HEK293T (cell line): ENCODE measurements at regions not wholly inside any gene's neighbourhood (a gene's known extent, or its start where the extent isn't known, plus 50 kb on each side); places are given as distances from the start of the nearest gene placed in this dataset.

Source experiments
- ARNT ChIP-seq: fragments of 450-650 bp; IDR thresholded peaks from 2 replicates; pipeline ENCODE4 v1.6.1; 2017; ENCODE audit warnings: mild to moderate bottlenecking
- BHLHE40 ChIP-seq: fragments of 450-650 bp; IDR thresholded peaks from 2 replicates; pipeline ENCODE4 v1.6.1; 2016; ENCODE audit warnings: mild to moderate bottlenecking, moderate library complexity, borderline replicate concordance
- CTBP1 ChIP-seq: fragments of 450-650 bp; IDR thresholded peaks from 2 replicates; pipeline ENCODE4 v1.6.1; 2016; ENCODE audit warnings: borderline replicate concordance
- ELF4 ChIP-seq: fragments of 450-650 bp; IDR thresholded peaks from 2 replicates; pipeline ENCODE4 v1.6.1; 2017; ENCODE audit warnings: antibody characterized with exemption
- FOXK2 ChIP-seq: fragments of 450-650 bp; IDR thresholded peaks from 2 replicates; pipeline ENCODE4 v1.6.1; 2016; ENCODE audit warnings: mild to moderate bottlenecking
- FOXM1 ChIP-seq: fragments of 450-650 bp; IDR thresholded peaks from 2 replicates; pipeline ENCODE4 v1.6.1; 2017; ENCODE audit warnings: mild to moderate bottlenecking, borderline replicate concordance
- HDGF ChIP-seq: fragments of 450-650 bp; IDR thresholded peaks from 2 replicates; pipeline ENCODE4 v1.6.1; 2017; ENCODE audit warnings: antibody characterized with exemption, borderline replicate concordance
- NFRKB ChIP-seq: fragments of 450-650 bp; IDR thresholded peaks from 2 replicates; pipeline ENCODE4 v1.6.1; 2016; ENCODE audit warnings: mild to moderate bottlenecking, moderate library complexity
- SP1 ChIP-seq: fragments of 450-650 bp; IDR thresholded peaks from 2 replicates; pipeline ENCODE4 v1.6.1; 2017

DNA sequence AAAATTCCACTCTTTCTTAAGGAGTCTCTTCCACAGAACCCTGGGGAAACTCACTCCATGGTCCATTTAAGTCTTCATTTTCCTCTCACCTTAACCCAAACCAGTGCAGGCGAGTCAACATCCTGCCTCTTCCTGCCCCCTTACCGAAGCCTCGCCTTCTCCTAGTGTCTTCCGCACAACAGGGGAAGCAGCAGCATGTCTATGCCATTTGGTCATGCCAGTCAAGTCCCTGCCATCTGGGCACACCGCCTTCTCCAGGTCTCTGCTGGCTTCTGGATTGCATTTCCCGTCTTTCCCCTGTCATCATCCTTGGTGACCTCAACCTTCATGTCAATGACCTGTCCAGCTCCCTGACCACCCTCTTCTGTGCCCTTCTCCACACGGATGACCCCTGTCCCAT, 77.3 kb upstream of the FZD7 start:
- no peak for TF ChIP-seq HDGF
- TF ChIP-seq ELF4: no peak
- TF ChIP-seq NFRKB: no peak
- TF ChIP-seq ARNT: no peak
- no peak for TF ChIP-seq CTBP1
- TF ChIP-seq SP1: no peak
- TF ChIP-seq BHLHE40: no peak
- TF ChIP-seq FOXK2: no peak
- TF ChIP-seq FOXM1: no peak
